ENCODE measurements at regions not wholly inside any gene's neighbourhood (a gene's known extent, or its start where the extent isn't known, plus 50 kb on each side); places are given as distances from the start of the nearest gene placed in this dataset.

DNA sequence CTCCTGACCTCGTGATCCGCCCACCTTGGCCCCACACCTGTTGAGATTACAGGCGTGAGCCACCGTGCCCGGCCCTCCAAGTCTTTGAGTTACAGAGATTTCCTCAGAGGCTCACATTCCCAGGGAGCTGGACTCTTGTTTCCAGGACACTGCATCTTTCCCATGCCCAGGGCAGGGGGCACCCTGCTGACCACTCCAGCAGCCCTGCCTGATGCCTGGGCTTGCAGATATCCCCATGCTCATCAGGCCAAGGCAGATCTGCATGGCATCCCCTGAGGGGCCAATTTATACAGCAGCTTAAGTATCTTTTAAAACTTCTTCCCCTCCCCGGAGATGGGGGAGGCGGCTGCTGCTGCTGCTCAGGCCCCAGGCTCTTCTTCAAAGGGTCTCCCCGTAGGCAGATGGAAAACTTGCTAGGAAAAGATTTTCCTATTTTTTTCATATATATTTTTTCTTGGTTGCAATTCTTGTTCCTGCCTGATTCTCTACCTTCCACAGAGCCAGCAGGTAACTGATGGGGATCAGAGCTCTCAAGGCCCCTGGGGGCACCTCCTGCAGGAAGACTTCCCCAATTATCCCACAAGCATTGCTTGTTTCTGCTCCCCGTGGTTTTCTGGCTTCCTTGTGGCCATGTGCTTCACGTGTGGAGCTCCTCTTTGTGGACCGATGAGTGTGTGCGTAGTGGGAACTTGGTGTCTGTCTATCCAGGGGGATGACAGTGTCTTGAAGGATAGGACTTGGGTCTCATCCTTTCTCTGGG lies 102.2 kb upstream of the SDK2 start (continued):
- TF ChIP-seq GTF2F1 (IDR thresholded peaks at IDR 0.05; ENCODE audit: borderline replicate concordance, low read depth, low read length) (no peak), ZNF274 (IDR thresholded peaks at IDR 0.05; ENCODE audit: borderline replicate concordance, extremely low read depth, low read length) (no peak), HDAC2 (IDR thresholded peaks at IDR 0.05; ENCODE audit: borderline replicate concordance in 1 of 2, low read depth in 2 of 2, low read length in 2 of 2) (no peak)
- TF ChIP-seq, protein P1, sequence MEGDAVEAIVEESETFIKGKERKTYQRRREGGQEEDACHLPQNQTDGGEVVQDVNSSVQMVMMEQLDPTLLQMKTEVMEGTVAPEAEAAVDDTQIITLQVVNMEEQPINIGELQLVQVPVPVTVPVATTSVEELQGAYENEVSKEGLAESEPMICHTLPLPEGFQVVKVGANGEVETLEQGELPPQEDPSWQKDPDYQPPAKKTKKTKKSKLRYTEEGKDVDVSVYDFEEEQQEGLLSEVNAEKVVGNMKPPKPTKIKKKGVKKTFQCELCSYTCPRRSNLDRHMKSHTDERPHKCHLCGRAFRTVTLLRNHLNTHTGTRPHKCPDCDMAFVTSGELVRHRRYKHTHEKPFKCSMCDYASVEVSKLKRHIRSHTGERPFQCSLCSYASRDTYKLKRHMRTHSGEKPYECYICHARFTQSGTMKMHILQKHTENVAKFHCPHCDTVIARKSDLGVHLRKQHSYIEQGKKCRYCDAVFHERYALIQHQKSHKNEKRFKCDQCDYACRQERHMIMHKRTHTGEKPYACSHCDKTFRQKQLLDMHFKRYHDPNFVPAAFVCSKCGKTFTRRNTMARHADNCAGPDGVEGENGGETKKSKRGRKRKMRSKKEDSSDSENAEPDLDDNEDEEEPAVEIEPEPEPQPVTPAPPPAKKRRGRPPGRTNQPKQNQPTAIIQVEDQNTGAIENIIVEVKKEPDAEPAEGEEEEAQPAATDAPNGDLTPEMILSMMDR (IDR thresholded peaks at IDR 0.05; ENCODE audit: control extremely low read depth in 1 of 3, insufficient read depth in 1 of 3, low read depth in 1 of 3, low read length in 3 of 3): no peak
